H9 (cell line): ENCODE measurements at regions not wholly inside any gene's neighbourhood (a gene's known extent, or its start where the extent isn't known, plus 50 kb on each side); places are given as distances from the start of the nearest gene placed in this dataset.

ENCODE experiments used
- DNase-seq: peaks from one replicate; pipeline ENCODE4 v3.0.0-alpha.2; 2017
- H2AFZ ChIP-seq: one replicate; pipeline ENCODE4 v1.6.1; 2013; ENCODE audit warnings: mild to moderate bottlenecking, low read length, control low read depth, moderate library complexity
- H2AK5ac ChIP-seq: 2 replicates; pipeline ENCODE4 v1.6.1; 2013; ENCODE audit warnings: low read length, control low read depth, mixed read lengths; ENCODE audit not compliant: insufficient read length
- H2BK120ac ChIP-seq: one replicate; pipeline ENCODE4 v1.6.1; 2013; ENCODE audit warnings: low read depth, mild to moderate bottlenecking, low read length, control low read depth, inconsistent platforms; ENCODE audit not compliant: poor library complexity, severe bottlenecking
- H2BK12ac ChIP-seq: 2 replicates; pipeline ENCODE4 v1.6.1; 2013; ENCODE audit warnings: low read length, control low read depth, mixed read lengths, low read depth; ENCODE audit not compliant: insufficient read length
- H2BK15ac ChIP-seq: 2 replicates; pipeline ENCODE4 v1.6.1; 2013; ENCODE audit warnings: low read depth, low read length, control low read depth
- H2BK20ac ChIP-seq: one replicate; pipeline ENCODE4 v1.6.1; 2013; ENCODE audit warnings: low read depth, mild to moderate bottlenecking, low read length, control low read depth, inconsistent platforms; ENCODE audit not compliant: poor library complexity, severe bottlenecking
- H2BK5ac ChIP-seq: 2 replicates; pipeline ENCODE4 v1.6.1; 2013; ENCODE audit warnings: low read length, control low read depth, mixed read lengths; ENCODE audit not compliant: insufficient read length
- H3K14ac ChIP-seq: 2 replicates; pipeline ENCODE4 v1.6.1; 2013; ENCODE audit warnings: low read length, control low read depth; ENCODE audit not compliant: insufficient read depth
- H3K18ac ChIP-seq: 2 replicates; pipeline ENCODE4 v1.6.1; 2013; ENCODE audit warnings: low read depth, mild to moderate bottlenecking, mixed read lengths, low read length, control low read depth; ENCODE audit not compliant: insufficient read length
- H3K23ac ChIP-seq: 2 replicates; pipeline ENCODE4 v1.6.1; 2013; ENCODE audit warnings: low read length, control low read depth, mixed read lengths, low read depth; ENCODE audit not compliant: insufficient read length
- H3K23me2 ChIP-seq: 2 replicates; pipeline ENCODE4 v1.6.1; 2013; ENCODE audit warnings: low read depth, mild to moderate bottlenecking, mixed read lengths, low read length, control low read depth; ENCODE audit not compliant: insufficient read length, poor library complexity, severe bottlenecking
- H3K27ac ChIP-seq: 2 replicates; pipeline ENCODE4 v1.5.1; 2013; ENCODE audit warnings: low read length, control low read depth, mixed read lengths, low read depth; ENCODE audit not compliant: insufficient read length
- H3K27me3 ChIP-seq: 2 replicates; pipeline ENCODE4 v1.6.1; 2013; ENCODE audit warnings: low read length, control low read depth, inconsistent platforms; ENCODE audit not compliant: insufficient read depth
- H3K4ac ChIP-seq: 2 replicates; pipeline ENCODE4 v1.6.1; 2013; ENCODE audit warnings: low read depth, mild to moderate bottlenecking, control low read depth, inconsistent platforms, low read length, moderate library complexity
- H3K4me1 ChIP-seq: 2 replicates; pipeline ENCODE4 v1.6.1; 2013; ENCODE audit warnings: low read length, control low read depth, inconsistent platforms; ENCODE audit not compliant: insufficient read depth
- H3K4me2 ChIP-seq: 2 replicates; pipeline ENCODE4 v1.6.1; 2013; ENCODE audit warnings: low read length, control low read depth, mixed read lengths; ENCODE audit not compliant: insufficient read length, insufficient read depth
- H3K56ac ChIP-seq: 2 replicates; pipeline ENCODE4 v1.6.1; 2013; ENCODE audit warnings: low read depth, mild to moderate bottlenecking, mixed read lengths, low read length, control low read depth; ENCODE audit not compliant: insufficient read length
- H3K79me1 ChIP-seq: 2 replicates; pipeline ENCODE4 v1.6.1; 2013; ENCODE audit warnings: low read depth, mild to moderate bottlenecking, moderate library complexity, low read length, control low read depth, inconsistent platforms; ENCODE audit not compliant: insufficient read depth, poor library complexity, severe bottlenecking
- H3K79me2 ChIP-seq: 2 replicates; pipeline ENCODE4 v1.6.1; 2013; ENCODE audit warnings: low read length, control low read depth, inconsistent platforms; ENCODE audit not compliant: insufficient read depth
- H3K9ac ChIP-seq: 2 replicates; pipeline ENCODE4 v1.6.1; 2013; ENCODE audit warnings: low read length, control low read depth, mixed read lengths; ENCODE audit not compliant: insufficient read length; ENCODE audit errors: extremely low read depth
- H3K9me3 ChIP-seq: one replicate; pipeline ENCODE4 v1.6.1; 2013; ENCODE audit warnings: low read depth, low read length, inconsistent platforms; ENCODE audit not compliant: control insufficient read depth
- H3T11ph ChIP-seq: one replicate; pipeline ENCODE4 v1.6.1; 2013; ENCODE audit warnings: mild to moderate bottlenecking, low read length, control low read depth, inconsistent platforms
- H4K20me1 ChIP-seq: one replicate; pipeline ENCODE4 v1.6.1; 2013; ENCODE audit not compliant: control insufficient read depth, insufficient read length, insufficient read depth
- H4K5ac ChIP-seq: 2 replicates; pipeline ENCODE4 v1.6.1; 2013; ENCODE audit warnings: low read depth, mild to moderate bottlenecking, mixed read lengths, low read length, control low read depth; ENCODE audit not compliant: insufficient read length
- H4K8ac ChIP-seq: replicated peaks from 2 replicates; pipeline ENCODE4 v1.6.1; 2013; ENCODE audit warnings: low read length, control low read depth, mixed read lengths, low read depth; ENCODE audit not compliant: insufficient read length
- H4K91ac ChIP-seq: 2 replicates; pipeline ENCODE4 v1.6.1; 2013; ENCODE audit warnings: low read depth, mild to moderate bottlenecking, moderate library complexity, mixed read lengths, low read length, control low read depth; ENCODE audit not compliant: insufficient read length
- H3K27ac Mint-ChIP-seq, 3 experiments: 2 replicates in 2 of 3; 3 replicates in 1 of 3; pipeline ENCODE4 v1.8.0; 2020 to 2021; ENCODE audit warnings: mixed read lengths in 3 of 3, mild to moderate bottlenecking in 1 of 3, moderate library complexity in 1 of 3
- H3K27me3 Mint-ChIP-seq: 2 replicates; pipeline ENCODE4 v1.8.0; 2021; ENCODE audit warnings: low read depth, mild to moderate bottlenecking, moderate library complexity, mixed read lengths
- H3K36me3 Mint-ChIP-seq, 3 experiments: 2 replicates in 2 of 3; 3 replicates in 1 of 3; pipeline ENCODE4 v1.8.0; 2020 to 2021; ENCODE audit warnings: low read depth in 3 of 3, mixed read lengths in 3 of 3; ENCODE audit not compliant: insufficient read depth in 1 of 3
- H3K4me1 Mint-ChIP-seq, 2 experiments: 2 replicates each; pipeline ENCODE4 v1.8.0; 2020; ENCODE audit warnings: mixed read lengths in 2 of 2
- H3K4me3 Mint-ChIP-seq, 2 experiments: 2 replicates in 1 of 2; 3 replicates in 1 of 2; pipeline ENCODE4 v1.8.0; 2020 to 2021; ENCODE audit warnings: mild to moderate bottlenecking in 2 of 2, mixed read lengths in 2 of 2, moderate library complexity in 1 of 2
- H3K9me3 Mint-ChIP-seq, 2 experiments: 2 replicates in 1 of 2; 3 replicates in 1 of 2; pipeline ENCODE4 v1.8.0; 2020; ENCODE audit warnings: mild to moderate bottlenecking in 2 of 2, mixed read lengths in 2 of 2, moderate library complexity in 1 of 2
- WGBS: extraction: QIAGEN DNeasy Blood & Tissue Kit; methylation state at CpG from one replicate; pipeline ENCODE4 v1.1.7; 2013; ENCODE audit warnings: missing lambda C conversion rate, low lambda C conversion rate, mixed read lengths; ENCODE audit not compliant: insufficient read length; ENCODE audit errors: extremely low coverage; 5-methylcytosine and 5-hydroxymethylcytosine counted together
- TF ChIP-seq, protein P1 (sequence below): fragments of 200-600 bp; sonication (generic); conservative IDR thresholded peaks from 3 replicates; pipeline ENCODE4 v1.8.0; 2021; ENCODE audit warnings: antibody characterized with exemption, mild to moderate bottlenecking

DNA sequence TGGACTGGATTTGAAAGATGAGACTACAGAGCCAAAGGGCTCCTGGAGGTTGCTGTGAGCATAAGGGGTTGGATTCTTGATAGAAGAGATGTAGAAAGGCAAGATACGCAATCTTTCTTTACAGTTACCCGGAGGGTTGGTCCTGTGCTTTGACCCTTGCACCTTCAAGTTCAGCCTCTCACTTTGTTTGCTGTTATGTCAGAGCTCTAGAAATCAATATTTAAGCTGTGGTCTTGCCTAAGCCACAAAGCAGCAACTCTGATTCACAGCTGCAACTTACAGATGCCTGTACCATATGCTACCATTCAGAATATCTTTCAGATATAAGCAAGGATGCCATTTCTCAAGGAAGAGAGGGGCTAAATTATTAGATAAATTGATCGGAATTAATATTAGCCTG, 943.1 kb upstream of the LRRTM1 start:
- H3K27ac ChIP-seq, result no peak overlapping the region
- Mint-ChIP-seq H3K9me3 (no peaks in the 10 kb centered on the region), H3K27me3 (no peaks in the 10 kb centered on the region; the same call in 1 of the 2 replicates), H3K4me3 (no peak overlapping the region), H3K36me3 (no peaks in the 10 kb centered on the region), H3K27ac (no peak overlapping the region), H3K4me1 (peaks cover 4 to 5% of the 10 kb centered on the region in 2 experiments; a peak in 2 of 4 replicates)
- H2BK120ac ChIP-seq, result no peak overlapping the region
- H4K5ac ChIP-seq, result no peak overlapping the region
- WGBS, result no CpG with 5 or more reads among the region's 3 CpGs
- H3K18ac ChIP-seq, result no peak overlapping the region
- H3K4ac ChIP-seq, result no peak overlapping the region
- no peak overlapping the region for H3K56ac ChIP-seq
- H3K14ac ChIP-seq, result no peak overlapping the region
- no peaks in the 10 kb centered on the region for H3K9me3 ChIP-seq
- DNase-seq, result no peak
- H2AFZ ChIP-seq, result no peak overlapping the region
- TF ChIP-seq, protein P1, sequence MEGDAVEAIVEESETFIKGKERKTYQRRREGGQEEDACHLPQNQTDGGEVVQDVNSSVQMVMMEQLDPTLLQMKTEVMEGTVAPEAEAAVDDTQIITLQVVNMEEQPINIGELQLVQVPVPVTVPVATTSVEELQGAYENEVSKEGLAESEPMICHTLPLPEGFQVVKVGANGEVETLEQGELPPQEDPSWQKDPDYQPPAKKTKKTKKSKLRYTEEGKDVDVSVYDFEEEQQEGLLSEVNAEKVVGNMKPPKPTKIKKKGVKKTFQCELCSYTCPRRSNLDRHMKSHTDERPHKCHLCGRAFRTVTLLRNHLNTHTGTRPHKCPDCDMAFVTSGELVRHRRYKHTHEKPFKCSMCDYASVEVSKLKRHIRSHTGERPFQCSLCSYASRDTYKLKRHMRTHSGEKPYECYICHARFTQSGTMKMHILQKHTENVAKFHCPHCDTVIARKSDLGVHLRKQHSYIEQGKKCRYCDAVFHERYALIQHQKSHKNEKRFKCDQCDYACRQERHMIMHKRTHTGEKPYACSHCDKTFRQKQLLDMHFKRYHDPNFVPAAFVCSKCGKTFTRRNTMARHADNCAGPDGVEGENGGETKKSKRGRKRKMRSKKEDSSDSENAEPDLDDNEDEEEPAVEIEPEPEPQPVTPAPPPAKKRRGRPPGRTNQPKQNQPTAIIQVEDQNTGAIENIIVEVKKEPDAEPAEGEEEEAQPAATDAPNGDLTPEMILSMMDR, result no peak
- no peaks in the 10 kb centered on the region for H3K79me1 ChIP-seq
- H2BK15ac ChIP-seq, result no peak overlapping the region
- no peak overlapping the region for H4K8ac ChIP-seq
- H3K23me2 ChIP-seq, result no peaks in the 10 kb centered on the region
- no peak overlapping the region for H2BK12ac ChIP-seq
- H3K27me3 ChIP-seq, result no peaks in the 10 kb centered on the region
- no peak overlapping the region for H4K91ac ChIP-seq
- H3K79me2 ChIP-seq, result no peaks in the 10 kb centered on the region
- no peak overlapping the region for H3K23ac ChIP-seq
- H2AK5ac ChIP-seq, result no peak overlapping the region
- H2BK5ac ChIP-seq, result no peak overlapping the region
- H3T11ph ChIP-seq, result no peak overlapping the region
- no peaks in the 10 kb centered on the region for H3K4me1 ChIP-seq
- H3K9ac ChIP-seq, result no peak overlapping the region
- no peak overlapping the region for H3K4me2 ChIP-seq
- no peak overlapping the region for H2BK20ac ChIP-seq
- no peaks in the 10 kb centered on the region for H4K20me1 ChIP-seq
